ENCODE measurements at regions not wholly inside any gene's neighbourhood (a gene's known extent, or its start where the extent isn't known, plus 50 kb on each side); places are given as distances from the start of the nearest gene placed in this dataset.

DNA sequence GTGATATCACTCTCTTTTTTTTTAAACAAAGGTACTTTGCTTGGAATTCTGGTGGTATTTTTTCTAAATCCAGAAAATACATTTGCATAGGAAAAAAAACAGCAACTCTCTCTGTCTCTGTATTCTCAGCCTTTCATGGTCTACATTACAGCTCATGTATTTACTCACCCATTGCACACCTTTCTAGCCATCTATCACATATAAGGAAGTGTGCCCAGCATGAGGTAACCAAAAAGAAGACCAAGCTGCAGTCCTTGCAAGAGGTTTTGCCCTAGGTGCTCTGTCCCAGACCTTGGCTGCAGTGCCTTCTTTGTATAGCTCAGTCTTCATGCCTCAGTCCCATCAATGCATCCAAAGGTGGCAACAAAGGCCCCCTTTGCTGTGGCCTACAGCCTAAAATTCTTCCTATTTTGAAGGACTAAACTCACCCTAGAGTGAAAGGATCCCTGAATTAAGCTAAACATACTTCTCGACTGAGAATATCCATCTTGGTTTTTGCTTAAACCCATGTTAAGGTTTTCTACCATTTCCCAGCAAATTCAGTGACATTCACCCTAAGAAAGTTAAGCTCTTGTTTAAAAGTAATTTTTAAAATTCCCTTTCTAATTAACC, 446.4 kb downstream of the KIF4B start:
- Mint-ChIP-seq H3K4me3 (no peak overlapping the region), H3K4me1 (no peaks in the 10 kb centered on the region), H3K27me3 (ENCODE audit: insufficient read depth) (no peaks in the 10 kb centered on the region), H3K27ac (peak overlapping the region; percentile 13), H3K9me3 (peaks cover 1% of the 10 kb centered on the region), H3K36me3 (ENCODE audit: low read depth) (no peaks in the 10 kb centered on the region)
- no peaks in the 10 kb centered on the region for H3K36me3 ChIP-seq (ENCODE audit: control insufficient read depth, insufficient read depth, low read length)
- no peak for TF ChIP-seq CTCF (conservative IDR thresholded peaks at IDR 0.05)
- no peaks in the 10 kb centered on the region for H3K4me1 ChIP-seq (ENCODE audit: control insufficient read depth, insufficient read depth, low read length)
- H3K9me3 ChIP-seq (ENCODE audit: control insufficient read depth, low read length), result no peaks in the 10 kb centered on the region
- no peak for DNase-seq
- H3K4me3 ChIP-seq (ENCODE audit: low read length), result no peak overlapping the region
- no peaks in the 10 kb centered on the region for H3K27me3 ChIP-seq (ENCODE audit: control insufficient read depth, insufficient read depth, low read length, poor library complexity, severe bottlenecking)
- no peak overlapping the region for H3K27ac ChIP-seq (ENCODE audit: low read depth, low read length)
- WGBS, 2 experiments (ENCODE audit: insufficient coverage in 1 of 2, insufficient read length in 1 of 2), result 80 to 90% methylated on average over 1 of the region's 1 CpG
- no peak overlapping the region for H3K9ac ChIP-seq (ENCODE audit: extremely low read depth, low read length, poor library complexity, severe bottlenecking)

DNA sequence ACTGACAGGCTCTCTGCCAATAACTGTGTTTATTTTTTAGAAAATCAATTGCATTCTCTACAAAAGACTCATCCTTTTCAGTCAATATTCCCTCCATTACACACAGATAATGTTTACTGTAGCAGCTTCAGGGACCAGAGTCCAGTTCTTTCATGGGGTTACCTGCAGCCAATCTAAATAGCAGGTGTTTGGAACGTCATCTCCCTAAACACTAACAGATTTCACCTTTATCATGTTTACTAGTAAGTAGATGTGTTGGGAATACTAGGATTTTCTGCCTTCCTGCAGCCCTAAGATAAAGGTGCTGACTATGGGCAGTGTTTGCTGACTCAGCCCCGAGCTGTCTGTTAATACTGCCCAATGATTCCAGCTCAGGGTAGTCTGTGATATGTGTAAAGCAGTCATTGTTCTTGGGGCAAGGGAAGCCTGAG, 447.0 kb downstream of the KIF4B start:
- Histone ChIP-seq H3K27me3 (ENCODE audit: control insufficient read depth, insufficient read depth, low read length, poor library complexity, severe bottlenecking) (no peaks in the 10 kb centered on the region), H3K9ac (ENCODE audit: extremely low read depth, low read length, poor library complexity, severe bottlenecking) (no peak overlapping the region), H3K9me3 (ENCODE audit: control insufficient read depth, low read length) (no peaks in the 10 kb centered on the region), H3K27ac (ENCODE audit: low read depth, low read length) (no peak overlapping the region), H3K4me3 (ENCODE audit: low read length) (no peak overlapping the region), H3K36me3 (ENCODE audit: control insufficient read depth, insufficient read depth, low read length) (no peaks in the 10 kb centered on the region), H3K4me1 (ENCODE audit: control insufficient read depth, insufficient read depth, low read length) (no peaks in the 10 kb centered on the region)
- 85% methylated on average over 2 of the region's 2 CpGs; no CpG with 5 or more reads in 1 of the 2 experiments for WGBS, 2 experiments (ENCODE audit: insufficient coverage in 1 of 2, insufficient read length in 1 of 2)
- peaks cover 1% of the 10 kb centered on the region for H3K9me3 Mint-ChIP-seq
- DNase-seq, result no peak
- H3K36me3 Mint-ChIP-seq (ENCODE audit: low read depth), result no peaks in the 10 kb centered on the region
- no peaks in the 10 kb centered on the region for H3K4me1 Mint-ChIP-seq
- no peaks in the 10 kb centered on the region for H3K27me3 Mint-ChIP-seq (ENCODE audit: insufficient read depth)
- no peak overlapping the region for H3K4me3 Mint-ChIP-seq
- no peak for TF ChIP-seq CTCF (conservative IDR thresholded peaks at IDR 0.05)
- no peak overlapping the region for H3K27ac Mint-ChIP-seq

- Histone ChIP-seq H3K9ac (ENCODE audit: extremely low read depth, low read length, poor library complexity, severe bottlenecking) (no peak overlapping the region), H3K27me3 (ENCODE audit: control insufficient read depth, insufficient read depth, low read length, poor library complexity, severe bottlenecking) (no peaks in the 10 kb centered on the region), H3K4me1 (ENCODE audit: control insufficient read depth, insufficient read depth, low read length) (no peaks in the 10 kb centered on the region), H3K27ac (ENCODE audit: low read depth, low read length) (no peak overlapping the region), H3K36me3 (ENCODE audit: control insufficient read depth, insufficient read depth, low read length) (no peaks in the 10 kb centered on the region), H3K9me3 (ENCODE audit: control insufficient read depth, low read length) (no peaks in the 10 kb centered on the region), H3K4me3 (ENCODE audit: low read length) (no peak overlapping the region)
- no peaks in the 10 kb centered on the region for H3K27me3 Mint-ChIP-seq (ENCODE audit: insufficient read depth)
- DNase-seq, result no peak
- no peaks in the 10 kb centered on the region for H3K4me1 Mint-ChIP-seq
- H3K4me3 Mint-ChIP-seq, result no peak overlapping the region
- 93 to 96% methylated on average over 4 of the region's 4 CpGs for WGBS, 2 experiments (ENCODE audit: insufficient coverage in 1 of 2, insufficient read length in 1 of 2)
- peaks cover 1% of the 10 kb centered on the region for H3K9me3 Mint-ChIP-seq
- TF ChIP-seq CTCF (conservative IDR thresholded peaks at IDR 0.05), result no peak
- H3K36me3 Mint-ChIP-seq (ENCODE audit: low read depth), result no peaks in the 10 kb centered on the region
- no peak overlapping the region for H3K27ac Mint-ChIP-seq
Measured at GRCh38 chr5:155461304-155461703, 447.7 kb downstream of the KIF4B start.
